Fibroblast of the conjunctiva (primary cell): ENCODE measurements at regions not wholly inside any gene's neighbourhood (a gene's known extent, or its start where the extent isn't known, plus 50 kb on each side); places are given as distances from the start of the nearest gene placed in this dataset.
"Not testable (repeated sequence)": the region's sequence is repeated elsewhere in the genome, so short reads cannot be mapped to it uniquely, and the experiment has no call there.

Source experiments
- DNase-seq: peaks from one replicate; pipeline ENCODE4 v3.0.0-alpha.2; 2010; ENCODE audit warnings: low read depth

GRCh38 chr2:145584353-145584752 lies 1064.4 kb upstream of the ZEB2 start:
- DNase-seq = no peak

GRCh38 chr2:145573608-145574007 lies 1053.7 kb upstream of the ZEB2 start:
- no peak for DNase-seq

GRCh38 chr2:145572238-145572637 lies 1052.3 kb upstream of the ZEB2 start:
- DNase-seq = no peak

- DNase-seq = no peak
Observed at GRCh38 chr2:145569108-145569507, 1049.2 kb upstream of the ZEB2 start.

GRCh38 chr2:145563741-145564615 lies 1044.1 kb upstream of the ZEB2 start:
- DNase-seq = no peak

GRCh38 chr2:145561152-145561551 lies 1041.2 kb upstream of the ZEB2 start:
- DNase-seq = no peak

- DNase-seq = no peak
Observed at GRCh38 chr2:145558617-145559350, 1038.9 kb upstream of the ZEB2 start.

- DNase-seq = no peak
Observed at GRCh38 chr2:145555360-145555759, 1035.4 kb upstream of the ZEB2 start.

GRCh38 chr2:145551686-145552085 lies 1031.8 kb upstream of the ZEB2 start:
- no peak for DNase-seq

- no peak for DNase-seq
Observed at GRCh38 chr2:145548479-145548878, 1028.6 kb upstream of the ZEB2 start.

GRCh38 chr2:145547620-145548019 lies 1027.7 kb upstream of the ZEB2 start:
- DNase-seq = no peak

- peak; percentile 9 for DNase-seq
Observed at GRCh38 chr2:145546091-145546490, 1026.2 kb upstream of the ZEB2 start.

- DNase-seq = no peak
Observed at GRCh38 chr2:145543856-145544255, 1023.9 kb upstream of the ZEB2 start.

- DNase-seq = no peak
Observed at GRCh38 chr2:145543155-145543554, 1023.2 kb upstream of the ZEB2 start.

GRCh38 chr2:145541028-145541427 lies 1021.1 kb upstream of the ZEB2 start:
- DNase-seq = no peak

GRCh38 chr2:145538661-145539350 lies 1018.9 kb upstream of the ZEB2 start:
- DNase-seq = no peak

GRCh38 chr2:145530653-145531052 lies 1010.7 kb upstream of the ZEB2 start:
- DNase-seq = no peak

- no peak for DNase-seq
Observed at GRCh38 chr2:145524836-145525235, 1004.9 kb upstream of the ZEB2 start.

GRCh38 chr2:145524303-145524702 lies 1004.4 kb upstream of the ZEB2 start:
- DNase-seq = no peak

GRCh38 chr2:145519254-145519653 lies 999.3 kb upstream of the ZEB2 start:
- DNase-seq = not testable (repeated sequence)

- no peak for DNase-seq
Observed at GRCh38 chr2:145511946-145512345, 992.0 kb upstream of the ZEB2 start.

GRCh38 chr2:145503511-145503910 lies 983.6 kb upstream of the ZEB2 start:
- DNase-seq = no peak

GRCh38 chr2:145501920-145502319 lies 982.0 kb upstream of the ZEB2 start:
- no peak for DNase-seq
